ENCODE measurements at regions not wholly inside any gene's neighbourhood (a gene's known extent, or its start where the extent isn't known, plus 50 kb on each side); places are given as distances from the start of the nearest gene placed in this dataset.
A peak's percentile ranks its signal among the peaks of the same experiment; 100 is the strongest.
"Not testable (repeated sequence)": the region's sequence is repeated elsewhere in the genome, so short reads cannot be mapped to it uniquely, and the experiment has no call there.

DNA sequence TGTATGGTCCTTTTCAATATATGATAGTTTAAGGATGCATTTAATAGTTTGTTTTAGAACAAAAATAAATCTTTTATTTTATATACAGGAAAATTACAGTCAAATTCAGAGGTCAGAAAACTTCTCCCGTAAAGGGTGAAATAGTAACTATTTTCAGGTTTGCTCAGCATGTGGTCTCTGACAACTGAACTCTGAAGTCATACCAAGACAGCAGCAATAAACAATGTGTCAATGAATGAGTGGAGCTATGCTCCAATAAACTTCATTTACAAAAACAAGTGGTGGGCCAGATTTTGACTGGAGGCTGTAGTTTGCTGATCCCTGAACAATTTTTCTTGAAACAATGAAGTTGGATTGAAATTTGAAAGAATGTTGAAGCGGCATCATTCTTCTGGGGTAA, 123.6 kb downstream of the ZNF248 start:
- TF ChIP-seq, protein P1, sequence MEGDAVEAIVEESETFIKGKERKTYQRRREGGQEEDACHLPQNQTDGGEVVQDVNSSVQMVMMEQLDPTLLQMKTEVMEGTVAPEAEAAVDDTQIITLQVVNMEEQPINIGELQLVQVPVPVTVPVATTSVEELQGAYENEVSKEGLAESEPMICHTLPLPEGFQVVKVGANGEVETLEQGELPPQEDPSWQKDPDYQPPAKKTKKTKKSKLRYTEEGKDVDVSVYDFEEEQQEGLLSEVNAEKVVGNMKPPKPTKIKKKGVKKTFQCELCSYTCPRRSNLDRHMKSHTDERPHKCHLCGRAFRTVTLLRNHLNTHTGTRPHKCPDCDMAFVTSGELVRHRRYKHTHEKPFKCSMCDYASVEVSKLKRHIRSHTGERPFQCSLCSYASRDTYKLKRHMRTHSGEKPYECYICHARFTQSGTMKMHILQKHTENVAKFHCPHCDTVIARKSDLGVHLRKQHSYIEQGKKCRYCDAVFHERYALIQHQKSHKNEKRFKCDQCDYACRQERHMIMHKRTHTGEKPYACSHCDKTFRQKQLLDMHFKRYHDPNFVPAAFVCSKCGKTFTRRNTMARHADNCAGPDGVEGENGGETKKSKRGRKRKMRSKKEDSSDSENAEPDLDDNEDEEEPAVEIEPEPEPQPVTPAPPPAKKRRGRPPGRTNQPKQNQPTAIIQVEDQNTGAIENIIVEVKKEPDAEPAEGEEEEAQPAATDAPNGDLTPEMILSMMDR (conservative IDR thresholded peaks at IDR 0.05; ENCODE audit: low read length): no peak
- H3K4me3 ChIP-seq (ENCODE audit: low read length): no peak overlapping the region
- no peak for DNase-seq (ENCODE audit: low read depth)

DNA sequence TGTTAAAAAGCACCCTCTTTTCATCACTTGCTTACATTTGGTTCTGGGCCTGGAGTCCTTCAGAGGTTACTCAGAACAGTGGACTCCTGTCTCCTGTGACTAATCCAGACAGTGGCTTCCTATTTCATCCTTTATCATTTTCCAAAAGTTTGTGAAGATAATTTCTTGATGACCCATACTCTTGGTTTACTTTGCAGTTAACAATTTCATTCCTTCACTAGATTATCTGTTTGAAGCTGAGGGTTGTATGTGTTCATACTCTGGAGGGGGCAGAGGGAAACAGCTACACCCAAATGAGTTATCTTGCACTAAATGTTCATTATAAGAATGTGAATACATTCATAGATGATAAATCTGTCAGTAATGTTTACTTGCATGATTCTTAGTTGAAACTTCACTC, 124.7 kb downstream of the ZNF248 start:
- no peak overlapping the region for H3K4me3 ChIP-seq (ENCODE audit: low read length)
- DNase-seq (ENCODE audit: low read depth): peak; percentile 2
- TF ChIP-seq, protein P1 (conservative IDR thresholded peaks at IDR 0.05; ENCODE audit: low read length): no peak

DNA sequence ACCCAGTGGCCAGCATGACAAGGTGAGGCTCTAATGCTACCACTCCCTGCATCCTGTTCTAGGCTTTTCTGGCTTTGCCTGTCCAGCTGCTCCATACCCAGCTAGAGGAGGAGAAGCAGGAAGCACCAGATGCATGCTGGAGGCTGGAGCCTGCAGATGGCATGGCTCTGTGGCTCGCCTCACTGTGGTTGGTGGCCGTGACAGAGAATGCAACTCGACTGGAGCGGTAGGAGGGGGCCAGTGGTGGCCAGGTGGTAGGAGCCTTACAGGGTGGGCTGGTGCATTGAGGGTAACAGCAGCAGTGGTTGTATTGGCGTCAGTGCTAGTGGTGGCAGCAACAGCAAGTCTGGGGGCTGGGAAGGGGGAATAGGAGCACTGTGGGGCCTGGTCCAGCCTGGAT, 128.6 kb downstream of the ZNF248 start:
- no peak overlapping the region for H3K4me3 ChIP-seq (ENCODE audit: low read length)
- TF ChIP-seq, protein P1 (conservative IDR thresholded peaks at IDR 0.05; ENCODE audit: low read length): no peak
- DNase-seq (ENCODE audit: low read depth): no peak

DNA sequence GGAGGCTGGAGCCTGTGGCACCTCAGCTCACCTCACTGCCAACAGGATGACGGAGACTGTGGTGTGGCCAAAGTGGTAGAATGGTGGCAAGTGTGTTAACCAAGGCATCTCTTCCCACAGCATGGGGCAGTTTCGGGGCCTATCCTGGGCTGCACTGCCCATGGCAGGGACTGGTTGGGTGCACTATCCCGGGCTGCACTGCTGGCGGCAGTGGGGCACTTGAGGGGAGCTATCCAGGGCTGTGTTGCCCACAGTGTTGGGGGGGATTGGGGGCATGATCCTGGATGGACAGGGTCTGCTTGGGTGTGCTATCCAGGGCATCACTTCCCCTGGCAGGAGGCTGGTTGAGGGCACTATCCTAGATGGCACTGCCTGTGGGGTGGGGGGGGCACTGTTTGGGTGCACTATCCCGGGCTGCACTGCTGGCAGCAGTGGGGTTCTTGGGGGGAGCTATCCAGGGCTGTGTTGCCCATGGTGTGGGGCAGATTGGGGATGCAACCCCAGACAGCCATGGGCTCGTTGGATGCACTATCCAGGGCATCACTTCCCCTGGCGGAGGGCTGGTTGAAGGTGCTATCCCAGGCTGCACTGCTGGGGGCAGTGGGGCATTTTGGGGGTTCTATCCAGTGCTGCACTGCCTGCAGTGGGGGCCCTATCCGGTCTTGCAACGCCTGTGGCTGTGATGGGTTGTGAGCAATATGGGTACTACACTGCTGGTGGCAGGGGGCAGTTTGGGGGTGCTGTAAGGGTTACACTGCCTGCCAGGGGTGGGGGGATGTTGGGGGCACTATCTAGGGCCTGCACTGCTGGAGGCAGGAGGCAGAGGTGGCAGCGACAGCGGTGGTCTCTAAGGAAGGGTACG, 129.7 kb downstream of the ZNF248 start:
- H3K4me3 ChIP-seq (ENCODE audit: low read length): no peak overlapping the region
- no peak for DNase-seq (ENCODE audit: low read depth)
- TF ChIP-seq, protein P1 (conservative IDR thresholded peaks at IDR 0.05; ENCODE audit: low read length): no peak

DNA sequence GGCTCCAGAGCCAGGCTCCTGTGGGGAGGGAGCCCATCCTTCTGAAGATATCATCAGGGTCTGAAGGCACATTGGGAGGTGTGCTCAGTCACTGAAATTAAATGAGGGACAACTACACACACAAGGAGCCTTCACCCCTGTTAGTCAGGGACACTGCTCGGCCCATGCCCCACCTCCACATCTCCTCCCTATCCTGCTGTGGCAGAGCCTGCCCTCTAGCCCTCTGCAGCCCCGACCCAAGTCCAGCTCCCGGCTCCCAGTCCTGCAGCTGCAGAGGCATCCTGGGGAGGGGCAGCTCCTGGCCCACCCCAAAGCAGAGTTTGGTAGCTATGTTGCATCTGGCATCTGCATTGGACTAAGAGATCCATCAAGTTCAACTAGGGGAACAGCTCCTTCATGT, 136.3 kb downstream of the ZNF248 start:
- no peak overlapping the region for H3K4me3 ChIP-seq (ENCODE audit: low read length)
- DNase-seq (ENCODE audit: low read depth): no peak
- TF ChIP-seq, protein P1 (conservative IDR thresholded peaks at IDR 0.05; ENCODE audit: low read length): no peak

DNA sequence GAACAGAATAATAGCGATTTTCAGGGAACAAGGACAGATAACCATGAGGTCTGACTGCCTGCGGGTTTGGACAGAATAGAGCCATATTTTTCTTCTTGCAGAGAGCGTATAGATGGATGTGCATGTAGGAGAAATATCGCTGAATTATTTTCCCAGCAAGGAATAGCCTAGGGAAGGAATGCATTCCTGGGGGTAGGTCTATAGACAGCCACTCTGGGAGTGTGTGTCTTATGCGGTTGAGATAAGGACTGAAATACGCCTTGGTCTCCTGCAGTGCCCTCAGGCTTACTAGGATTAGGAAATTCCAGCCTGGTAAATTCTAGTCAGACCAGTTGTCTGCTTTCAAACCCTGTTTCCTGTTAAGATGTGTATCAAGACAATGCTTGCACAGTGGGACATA, 139.3 kb downstream of the ZNF248 start:
- not testable (repeated sequence) for H3K4me3 ChIP-seq (ENCODE audit: low read length); DNase-seq (ENCODE audit: low read depth)

DNA sequence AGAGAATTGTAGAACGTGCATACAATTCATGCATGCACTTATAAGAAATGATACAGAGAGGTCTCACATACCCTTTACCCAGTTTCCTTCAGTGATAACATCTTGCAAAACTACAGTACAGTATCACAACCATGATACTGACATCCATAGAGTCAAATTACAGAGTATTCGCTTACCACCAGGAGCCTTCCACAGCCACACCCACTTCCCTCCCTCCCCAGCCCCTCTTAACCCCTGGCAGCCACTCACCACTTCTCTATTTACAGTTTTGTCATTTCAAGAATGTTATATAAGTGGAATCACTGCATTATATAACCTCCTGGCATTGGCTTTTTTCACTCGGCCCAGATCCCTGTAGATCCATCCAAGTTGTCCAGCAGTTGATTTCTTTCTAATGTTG, 143.8 kb downstream of the ZNF248 start:
- DNase-seq (ENCODE audit: low read depth): no peak
- H3K4me3 ChIP-seq (ENCODE audit: low read length): no peak overlapping the region

More for the DNA sequence above, 143.8 kb downstream of the ZNF248 start:
- TF ChIP-seq, protein P1 (conservative IDR thresholded peaks at IDR 0.05; ENCODE audit: low read length): no peak

Measured in AG10803 (cell line).